DOHH2 (cell line): ENCODE measurements at regions not wholly inside any gene's neighbourhood (a gene's known extent, or its start where the extent isn't known, plus 50 kb on each side); places are given as distances from the start of the nearest gene placed in this dataset.

ENCODE experiments used
- EZH2phosphoT487 ChIP-seq: fragments of 200-600 bp; sonication (generic); IDR thresholded peaks from 2 replicates; pipeline ENCODE4 v1.6.1; 2017; ENCODE audit warnings: borderline replicate concordance, mild to moderate bottlenecking, antibody characterized with exemption, low read length, moderate library complexity, mixed read lengths
- TF ChIP-seq, protein P1 (sequence below): fragments of 200-600 bp; sonication (generic); IDR thresholded peaks from one replicate; pipeline ENCODE4 v1.5.1; 2014; ENCODE audit warnings: antibody characterized with exemption, mild to moderate bottlenecking, low read depth, low read length; ENCODE audit not compliant: poor library complexity, severe bottlenecking

- TF ChIP-seq, protein P1, sequence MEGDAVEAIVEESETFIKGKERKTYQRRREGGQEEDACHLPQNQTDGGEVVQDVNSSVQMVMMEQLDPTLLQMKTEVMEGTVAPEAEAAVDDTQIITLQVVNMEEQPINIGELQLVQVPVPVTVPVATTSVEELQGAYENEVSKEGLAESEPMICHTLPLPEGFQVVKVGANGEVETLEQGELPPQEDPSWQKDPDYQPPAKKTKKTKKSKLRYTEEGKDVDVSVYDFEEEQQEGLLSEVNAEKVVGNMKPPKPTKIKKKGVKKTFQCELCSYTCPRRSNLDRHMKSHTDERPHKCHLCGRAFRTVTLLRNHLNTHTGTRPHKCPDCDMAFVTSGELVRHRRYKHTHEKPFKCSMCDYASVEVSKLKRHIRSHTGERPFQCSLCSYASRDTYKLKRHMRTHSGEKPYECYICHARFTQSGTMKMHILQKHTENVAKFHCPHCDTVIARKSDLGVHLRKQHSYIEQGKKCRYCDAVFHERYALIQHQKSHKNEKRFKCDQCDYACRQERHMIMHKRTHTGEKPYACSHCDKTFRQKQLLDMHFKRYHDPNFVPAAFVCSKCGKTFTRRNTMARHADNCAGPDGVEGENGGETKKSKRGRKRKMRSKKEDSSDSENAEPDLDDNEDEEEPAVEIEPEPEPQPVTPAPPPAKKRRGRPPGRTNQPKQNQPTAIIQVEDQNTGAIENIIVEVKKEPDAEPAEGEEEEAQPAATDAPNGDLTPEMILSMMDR: no peak
- no peak for TF ChIP-seq EZH2phosphoT487
Observed at GRCh38 chr13:82147526-82147925, 1734.7 kb downstream of the SLITRK1 start.
